ENCODE measurements at regions not wholly inside any gene's neighbourhood (a gene's known extent, or its start where the extent isn't known, plus 50 kb on each side); places are given as distances from the start of the nearest gene placed in this dataset.

- ATAC-seq: no peak
- H3K9me3 ChIP-seq: no peaks in the 10 kb centered on the region
- no peaks in the 10 kb centered on the region for H3K4me1 ChIP-seq
- no peak for TF ChIP-seq CTCF (IDR thresholded peaks at IDR 0.05)
- H3K27ac ChIP-seq: no peak overlapping the region
- no peak overlapping the region for H3K4me3 ChIP-seq
- no peaks in the 10 kb centered on the region for H3K36me3 ChIP-seq
- intact Hi-C loops (cut with DNase I): no loop called here
- DNase-seq: no peak
- no peaks in the 10 kb centered on the region for H3K27me3 ChIP-seq
These were observed 489.1 kb downstream of the KCTD16 start for GRCh38 chr5:144659634-144660227.

GRCh38 chr5:144644317-144644716 is 473.6 kb downstream of the KCTD16 start:
- H3K27ac ChIP-seq: no peak overlapping the region
- no peaks in the 10 kb centered on the region for H3K27me3 ChIP-seq
- no peak for ATAC-seq
- DNase-seq: no peak
- no peaks in the 10 kb centered on the region for H3K4me1 ChIP-seq
- no peaks in the 10 kb centered on the region for H3K36me3 ChIP-seq
- H3K4me3 ChIP-seq: no peak overlapping the region
- TF ChIP-seq CTCF (IDR thresholded peaks at IDR 0.05): no peak
- peaks cover 0 to 2% of the 10 kb centered on the region in 2 donors for H3K9me3 ChIP-seq
- intact Hi-C loops (cut with DNase I): no loop called here

GRCh38 chr5:144638787-144639186 is 468.1 kb downstream of the KCTD16 start:
- intact Hi-C loops (cut with DNase I): no loop called here
- DNase-seq (no peak), ATAC-seq (no peak)
- Histone ChIP-seq H3K9me3 (peaks cover 0 to 40% of the 10 kb centered on the region in 2 donors), H3K4me3 (no peak overlapping the region), H3K27me3 (no peaks in the 10 kb centered on the region), H3K36me3 (no peaks in the 10 kb centered on the region), H3K4me1 (no peaks in the 10 kb centered on the region), H3K27ac (no peak overlapping the region)
- TF ChIP-seq CTCF (IDR thresholded peaks at IDR 0.05): no peak

GRCh38 chr5:144634138-144634537 is 463.5 kb downstream of the KCTD16 start:
- DNase-seq (no peak), ATAC-seq (no peak)
- no peak for TF ChIP-seq CTCF (IDR thresholded peaks at IDR 0.05)
- H3K9me3 ChIP-seq: peaks cover 0 to 73% of the 10 kb centered on the region in 2 donors
- no peaks in the 10 kb centered on the region for H3K36me3 ChIP-seq
- H3K4me1 ChIP-seq: no peaks in the 10 kb centered on the region
- intact Hi-C loops (cut with DNase I): no loop called here
- H3K27me3 ChIP-seq: no peaks in the 10 kb centered on the region
- no peak overlapping the region for H3K27ac ChIP-seq
- no peak overlapping the region for H3K4me3 ChIP-seq

- Histone ChIP-seq H3K27me3 (peaks cover 0 to 10% of the 10 kb centered on the region in 2 donors), H3K36me3 (no peaks in the 10 kb centered on the region), H3K27ac (no peak overlapping the region), H3K9me3 (peaks cover 0 to 4% of the 10 kb centered on the region in 2 donors), H3K4me3 (no peak overlapping the region), H3K4me1 (no peaks in the 10 kb centered on the region)
- ATAC-seq (peak; percentile 64), DNase-seq (peak in 1 of 4 donors; percentile 57)
- no peak for TF ChIP-seq CTCF (IDR thresholded peaks at IDR 0.05)
- intact Hi-C loops (cut with DNase I): no loop called here
These were observed 427.9 kb downstream of the KCTD16 start for GRCh38 chr5:144598451-144599068.

All from left lung (tissue), 4 donors.